ENCODE measurements at regions not wholly inside any gene's neighbourhood (a gene's known extent, or its start where the extent isn't known, plus 50 kb on each side); places are given as distances from the start of the nearest gene placed in this dataset.

DNA sequence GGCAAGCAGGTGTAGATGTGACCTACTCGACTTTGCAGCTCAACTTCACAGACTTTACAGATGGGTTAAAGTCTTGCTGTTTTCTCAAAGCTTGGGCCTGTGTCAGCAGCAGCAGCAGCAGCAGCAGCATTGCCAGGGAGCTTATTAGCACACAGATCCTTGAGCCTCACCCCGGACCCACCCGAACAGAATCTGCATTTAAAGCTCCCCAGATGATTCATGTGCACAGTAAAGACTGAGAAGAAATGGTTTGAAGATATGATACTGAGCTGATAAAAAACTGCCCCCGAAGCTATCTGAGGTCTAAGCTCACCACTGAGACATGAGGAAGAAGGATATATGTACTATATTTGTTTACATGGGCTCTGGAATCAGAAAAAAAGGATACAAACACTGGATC lies 231.7 kb downstream of the ARPP21 start:
- H3K9me3 ChIP-seq, result no peaks in the 10 kb centered on the region
- no peaks in the 10 kb centered on the region for H3K27me3 ChIP-seq
- H3K4me3 ChIP-seq, result no peak overlapping the region
- H3K36me3 ChIP-seq, result no peaks in the 10 kb centered on the region
- intact Hi-C loops (cut with DNase I), result no loop called here
- TF ChIP-seq, protein P1, sequence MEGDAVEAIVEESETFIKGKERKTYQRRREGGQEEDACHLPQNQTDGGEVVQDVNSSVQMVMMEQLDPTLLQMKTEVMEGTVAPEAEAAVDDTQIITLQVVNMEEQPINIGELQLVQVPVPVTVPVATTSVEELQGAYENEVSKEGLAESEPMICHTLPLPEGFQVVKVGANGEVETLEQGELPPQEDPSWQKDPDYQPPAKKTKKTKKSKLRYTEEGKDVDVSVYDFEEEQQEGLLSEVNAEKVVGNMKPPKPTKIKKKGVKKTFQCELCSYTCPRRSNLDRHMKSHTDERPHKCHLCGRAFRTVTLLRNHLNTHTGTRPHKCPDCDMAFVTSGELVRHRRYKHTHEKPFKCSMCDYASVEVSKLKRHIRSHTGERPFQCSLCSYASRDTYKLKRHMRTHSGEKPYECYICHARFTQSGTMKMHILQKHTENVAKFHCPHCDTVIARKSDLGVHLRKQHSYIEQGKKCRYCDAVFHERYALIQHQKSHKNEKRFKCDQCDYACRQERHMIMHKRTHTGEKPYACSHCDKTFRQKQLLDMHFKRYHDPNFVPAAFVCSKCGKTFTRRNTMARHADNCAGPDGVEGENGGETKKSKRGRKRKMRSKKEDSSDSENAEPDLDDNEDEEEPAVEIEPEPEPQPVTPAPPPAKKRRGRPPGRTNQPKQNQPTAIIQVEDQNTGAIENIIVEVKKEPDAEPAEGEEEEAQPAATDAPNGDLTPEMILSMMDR (IDR thresholded peaks at IDR 0.05), result no peak
- no peak for DNase-seq (ENCODE audit: low spot score in 2 of 2)
- H3K27ac ChIP-seq, result no peak overlapping the region
- no peaks in the 10 kb centered on the region for H3K4me1 ChIP-seq

DNA sequence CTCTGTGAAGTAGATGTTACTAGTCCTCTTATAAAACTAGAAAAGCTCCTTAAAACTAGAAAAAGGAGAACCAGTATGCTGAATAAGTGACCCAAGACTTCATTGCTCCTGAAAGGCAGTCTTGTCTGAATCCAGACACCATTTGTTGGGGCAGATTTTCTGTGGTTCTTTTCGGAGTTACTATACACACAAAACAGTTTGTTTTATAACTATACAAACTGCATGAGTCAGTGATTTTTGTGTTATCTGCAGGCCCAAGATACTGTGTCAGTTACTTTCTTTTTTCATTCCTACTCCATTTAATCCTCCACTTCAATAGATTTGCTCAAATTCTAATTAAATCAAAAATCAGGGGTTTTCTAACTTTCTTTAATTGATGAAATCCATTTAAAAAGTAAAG lies 244.6 kb downstream of the ARPP21 start:
- Histone ChIP-seq H3K4me3 (no peak overlapping the region), H3K27me3 (no peaks in the 10 kb centered on the region), H3K36me3 (no peaks in the 10 kb centered on the region), H3K9me3 (no peaks in the 10 kb centered on the region), H3K27ac (no peak overlapping the region), H3K4me1 (no peaks in the 10 kb centered on the region)
- no peak for DNase-seq (ENCODE audit: low spot score in 2 of 2)
- TF ChIP-seq, protein P1 (IDR thresholded peaks at IDR 0.05), result no peak
- intact Hi-C loops (cut with DNase I), result no loop called here

DNA sequence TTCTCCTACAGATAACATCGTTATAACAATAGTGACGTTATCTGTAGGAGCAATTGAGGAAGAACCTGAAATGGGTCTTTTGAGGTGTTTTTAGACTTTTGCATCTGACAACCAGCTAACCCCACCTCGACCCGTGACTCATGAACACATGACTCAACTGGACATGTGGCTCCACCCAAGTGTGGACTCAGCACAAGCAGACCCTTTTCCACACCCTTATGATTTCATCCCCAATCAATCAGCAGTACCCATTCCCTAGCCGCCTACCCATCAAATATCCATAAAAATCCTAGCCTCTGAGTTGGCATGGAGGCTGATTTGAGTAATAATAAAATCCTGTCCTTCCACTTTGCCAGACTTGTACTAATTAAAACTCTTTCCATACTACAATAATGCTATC lies 255.4 kb downstream of the ARPP21 start:
- no peaks in the 10 kb centered on the region for H3K36me3 ChIP-seq
- no peaks in the 10 kb centered on the region for H3K4me1 ChIP-seq
- DNase-seq (ENCODE audit: low spot score in 2 of 2), result no peak
- no peaks in the 10 kb centered on the region for H3K27me3 ChIP-seq
- no peaks in the 10 kb centered on the region for H3K9me3 ChIP-seq
- TF ChIP-seq, protein P1 (IDR thresholded peaks at IDR 0.05), result no peak
- H3K27ac ChIP-seq, result no peak overlapping the region
- intact Hi-C loops (cut with DNase I), result no loop called here
- no peak overlapping the region for H3K4me3 ChIP-seq

DNA sequence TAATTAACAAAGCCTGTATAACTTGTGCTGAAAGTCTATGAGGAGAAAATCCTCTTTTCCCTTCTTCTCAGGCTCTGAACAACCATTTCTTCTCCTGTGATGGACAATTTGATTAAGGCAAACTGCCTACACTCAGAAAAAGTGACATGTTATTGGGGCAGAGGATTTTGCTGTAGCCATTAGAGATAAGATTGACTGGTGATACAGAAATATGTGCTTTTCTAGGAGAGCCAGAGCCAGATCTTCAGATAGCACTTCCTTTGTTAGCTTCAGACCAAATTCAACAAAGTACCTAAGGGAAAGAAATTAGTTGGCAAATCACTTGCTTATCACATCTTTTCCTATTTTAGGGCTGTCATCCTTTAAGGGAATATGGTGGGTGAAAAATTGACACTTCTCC lies 259.9 kb downstream of the ARPP21 start:
- intact Hi-C loops (cut with DNase I), result no loop called here
- Histone ChIP-seq H3K27me3 (no peaks in the 10 kb centered on the region), H3K27ac (no peak overlapping the region), H3K9me3 (no peaks in the 10 kb centered on the region), H3K4me3 (no peak overlapping the region), H3K4me1 (no peaks in the 10 kb centered on the region), H3K36me3 (no peaks in the 10 kb centered on the region)
- TF ChIP-seq, protein P1 (IDR thresholded peaks at IDR 0.05), result no peak
- DNase-seq (ENCODE audit: low spot score in 2 of 2), result no peak

DNA sequence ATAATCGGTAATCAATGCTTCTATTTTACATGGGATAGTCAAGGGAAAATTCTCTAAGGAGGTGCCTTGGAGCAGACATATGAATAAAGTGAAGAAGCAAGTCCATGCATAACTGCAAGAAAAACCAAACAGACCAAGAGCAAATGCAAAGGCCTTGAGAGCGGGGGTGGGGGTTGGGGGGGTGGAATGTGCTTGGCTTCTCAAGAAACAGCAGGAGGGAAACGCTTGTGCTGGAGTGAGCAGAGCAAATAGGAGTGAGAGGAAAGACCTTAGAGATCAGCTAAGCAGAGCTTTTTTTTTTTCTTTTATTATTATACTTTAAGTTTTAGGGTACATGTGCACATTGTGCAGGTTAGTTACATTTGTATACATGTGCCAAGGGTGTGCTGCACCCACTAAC lies 260.8 kb downstream of the ARPP21 start:
- H3K36me3 ChIP-seq, result no peaks in the 10 kb centered on the region
- TF ChIP-seq, protein P1 (IDR thresholded peaks at IDR 0.05), result no peak

More for the DNA sequence above, 260.8 kb downstream of the ARPP21 start:
- Histone ChIP-seq H3K4me3 (no peak overlapping the region), H3K27me3 (no peaks in the 10 kb centered on the region), H3K27ac (no peak overlapping the region), H3K4me1 (no peaks in the 10 kb centered on the region), H3K9me3 (no peaks in the 10 kb centered on the region)
- no peak for DNase-seq (ENCODE audit: low spot score in 2 of 2)
- intact Hi-C loops (cut with DNase I), result no loop called here
